ENCODE measurements at regions not wholly inside any gene's neighbourhood (a gene's known extent, or its start where the extent isn't known, plus 50 kb on each side); places are given as distances from the start of the nearest gene placed in this dataset.
"Not testable (repeated sequence)": the region's sequence is repeated elsewhere in the genome, so short reads cannot be mapped to it uniquely, and the experiment has no call there.

DNA sequence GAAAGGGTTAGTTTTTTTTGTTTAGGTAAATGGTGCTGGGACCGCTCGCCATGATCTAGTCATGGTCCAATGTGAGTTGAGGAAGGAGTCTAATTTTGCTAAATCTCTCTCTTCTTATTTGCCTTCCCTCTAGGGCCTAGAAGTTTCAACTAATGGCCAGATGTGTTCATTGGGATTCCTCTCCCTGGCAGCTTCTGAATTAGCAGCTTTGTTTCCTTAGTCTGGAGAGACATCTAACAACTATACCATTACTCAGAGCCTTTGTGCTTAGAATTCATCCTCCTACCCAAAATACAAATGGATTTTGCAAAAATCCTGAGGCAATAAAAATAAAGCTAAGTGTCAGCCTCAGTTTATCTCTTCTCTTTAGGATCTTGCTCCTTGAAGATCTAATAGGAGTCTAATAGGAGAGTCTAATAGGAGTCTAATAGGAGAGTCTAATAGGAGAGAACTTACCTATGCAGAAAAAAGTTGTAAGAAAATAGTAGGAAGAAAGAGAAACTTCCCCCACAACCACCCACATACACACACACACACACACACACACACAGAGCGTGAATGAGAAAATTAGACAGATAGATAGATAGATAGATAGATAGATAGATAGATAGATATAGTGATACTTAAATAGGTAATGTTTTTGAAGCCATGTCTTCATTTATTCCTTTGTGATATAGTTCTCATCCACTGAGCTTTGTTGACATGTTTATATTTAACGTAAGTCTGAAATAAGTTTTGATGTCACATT, 980.5 kb upstream of the CNTN5 start:
- no peaks in the 10 kb centered on the region for H3K4me1 ChIP-seq (ENCODE audit: control insufficient read depth, insufficient read depth, low read length)
- no peaks in the 10 kb centered on the region for H3K27me3 ChIP-seq (ENCODE audit: control insufficient read depth, insufficient read depth, low read length)
- no peak for DNase-seq (ENCODE audit: low read depth in 4 of 6, low spot score in 6 of 6)
- H3K4me3 ChIP-seq (ENCODE audit: low read depth, low read length) = no peak overlapping the region
- H3K9me3 ChIP-seq (ENCODE audit: control insufficient read depth, insufficient read depth, low read length) = no peaks in the 10 kb centered on the region
- no peak overlapping the region for H3K27ac ChIP-seq (ENCODE audit: low read depth, low read length)
- H3K36me3 ChIP-seq (ENCODE audit: control insufficient read depth, insufficient read depth, low read length) = no peaks in the 10 kb centered on the region
- WGBS (ENCODE audit: insufficient coverage) = no CpG with 5 or more reads among the region's 4 CpGs

DNA sequence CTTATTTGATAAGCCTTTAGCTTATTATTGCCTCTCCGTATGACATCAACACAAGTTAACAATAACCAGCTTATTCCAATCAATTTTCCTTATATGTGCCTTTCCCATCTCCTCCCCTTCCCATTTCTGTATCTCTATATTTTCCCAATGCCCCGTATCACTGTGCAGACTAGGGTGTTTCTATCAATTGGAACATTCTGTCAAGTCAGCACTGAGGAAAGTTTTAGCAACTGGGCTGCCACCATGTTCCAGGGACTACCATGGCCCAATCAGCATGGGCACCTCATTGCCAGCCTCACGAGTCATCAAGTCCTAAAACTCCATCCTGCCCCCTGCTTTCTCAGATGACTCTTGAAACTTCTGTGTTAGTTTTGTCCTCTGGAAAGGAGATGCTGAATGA, 973.1 kb upstream of the CNTN5 start:
- 100% methylated on average over 1 of the region's 3 CpGs for WGBS (ENCODE audit: insufficient coverage)
- no peak for DNase-seq (ENCODE audit: low read depth in 4 of 6, low spot score in 6 of 6)

DNA sequence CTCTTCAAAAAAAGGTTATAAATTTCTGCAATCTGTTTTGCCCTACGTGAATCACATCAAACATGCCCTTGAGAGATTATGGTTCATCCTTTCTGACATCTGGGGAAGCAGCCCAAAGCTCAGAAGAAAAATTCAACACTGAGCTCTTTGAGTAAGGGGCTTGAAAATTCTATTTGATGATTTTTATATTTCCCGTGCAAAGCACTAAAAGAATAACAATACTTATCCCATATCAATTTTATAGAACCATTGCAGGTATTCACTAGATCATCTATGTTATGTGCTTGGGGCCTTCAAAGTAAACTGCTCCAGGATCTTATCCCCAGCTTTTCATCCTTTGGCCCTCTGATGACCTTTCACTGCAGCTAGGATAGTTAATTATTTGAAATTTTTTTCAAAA, 966.9 kb upstream of the CNTN5 start:
- WGBS (ENCODE audit: insufficient coverage) = no CpG with 5 or more reads among the region's 2 CpGs
- no peak overlapping the region for H3K4me3 ChIP-seq (ENCODE audit: low read depth, low read length)
- no peaks in the 10 kb centered on the region for H3K4me1 ChIP-seq (ENCODE audit: control insufficient read depth, insufficient read depth, low read length)
- H3K9me3 ChIP-seq (ENCODE audit: control insufficient read depth, insufficient read depth, low read length) = no peaks in the 10 kb centered on the region
- no peaks in the 10 kb centered on the region for H3K36me3 ChIP-seq (ENCODE audit: control insufficient read depth, insufficient read depth, low read length)
- peak in 2 of 6 donors; percentile 5 to 9 for DNase-seq (ENCODE audit: low read depth in 4 of 6, low spot score in 6 of 6)
- no peak overlapping the region for H3K27ac ChIP-seq (ENCODE audit: low read depth, low read length)
- H3K27me3 ChIP-seq (ENCODE audit: control insufficient read depth, insufficient read depth, low read length) = no peaks in the 10 kb centered on the region

More for the DNA sequence above, 973.1 kb upstream of the CNTN5 start:
- H3K9me3 ChIP-seq (ENCODE audit: control insufficient read depth, insufficient read depth, low read length) = no peaks in the 10 kb centered on the region
- no peaks in the 10 kb centered on the region for H3K27me3 ChIP-seq (ENCODE audit: control insufficient read depth, insufficient read depth, low read length)
- H3K27ac ChIP-seq (ENCODE audit: low read depth, low read length) = no peak overlapping the region
- no peak overlapping the region for H3K4me3 ChIP-seq (ENCODE audit: low read depth, low read length)
- H3K36me3 ChIP-seq (ENCODE audit: control insufficient read depth, insufficient read depth, low read length) = no peaks in the 10 kb centered on the region
- no peaks in the 10 kb centered on the region for H3K4me1 ChIP-seq (ENCODE audit: control insufficient read depth, insufficient read depth, low read length)

DNA sequence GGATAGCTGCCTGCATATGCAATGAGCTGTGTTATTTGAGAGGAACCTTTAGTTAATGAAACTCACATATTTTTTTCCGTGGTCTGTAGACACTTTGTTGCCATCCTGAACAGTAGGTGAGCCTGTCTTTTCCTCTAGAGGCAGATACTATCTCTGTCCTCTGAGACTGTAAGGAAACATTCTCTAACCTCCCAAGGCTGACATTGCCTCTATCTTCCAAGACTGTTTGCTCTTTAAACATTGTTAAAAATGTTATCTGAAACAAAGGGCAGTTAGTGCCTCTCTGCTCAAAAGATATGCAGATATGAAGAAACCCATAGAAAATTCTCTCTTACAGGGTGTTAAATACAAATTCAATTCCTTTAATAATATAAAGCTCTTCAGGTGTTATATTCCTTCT, 963.8 kb upstream of the CNTN5 start:
- H3K9me3 ChIP-seq (ENCODE audit: control insufficient read depth, insufficient read depth, low read length) = no peaks in the 10 kb centered on the region
- H3K27ac ChIP-seq (ENCODE audit: low read depth, low read length) = no peak overlapping the region
- no peak for DNase-seq (ENCODE audit: low read depth in 4 of 6, low spot score in 6 of 6)
- no peaks in the 10 kb centered on the region for H3K36me3 ChIP-seq (ENCODE audit: control insufficient read depth, insufficient read depth, low read length)
- H3K4me3 ChIP-seq (ENCODE audit: low read depth, low read length) = no peak overlapping the region
- WGBS (ENCODE audit: insufficient coverage) = no CpG with 5 or more reads among the region's 1 CpG
- no peaks in the 10 kb centered on the region for H3K27me3 ChIP-seq (ENCODE audit: control insufficient read depth, insufficient read depth, low read length)
- H3K4me1 ChIP-seq (ENCODE audit: control insufficient read depth, insufficient read depth, low read length) = no peaks in the 10 kb centered on the region

DNA sequence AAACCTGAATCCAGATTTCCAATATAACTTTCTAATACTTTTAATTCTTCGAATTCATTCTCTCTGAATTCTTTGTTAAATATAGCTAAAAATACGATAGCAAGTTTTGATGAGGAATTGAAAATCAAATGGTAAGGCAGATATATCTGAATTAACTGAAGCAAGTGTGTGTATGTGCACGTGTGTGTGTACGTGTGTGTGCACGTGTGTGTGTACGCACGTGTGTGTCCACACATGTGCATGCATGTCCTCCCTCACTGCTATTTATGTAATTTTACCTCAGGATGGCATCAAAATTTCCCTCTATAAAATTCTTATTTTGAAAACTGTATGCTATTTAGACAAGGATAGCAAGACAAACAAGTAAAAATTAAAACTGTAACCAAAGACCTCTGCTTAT, 961.3 kb upstream of the CNTN5 start:
- no peaks in the 10 kb centered on the region for H3K4me1 ChIP-seq (ENCODE audit: control insufficient read depth, insufficient read depth, low read length)
- H3K36me3 ChIP-seq (ENCODE audit: control insufficient read depth, insufficient read depth, low read length) = no peaks in the 10 kb centered on the region
- H3K9me3 ChIP-seq (ENCODE audit: control insufficient read depth, insufficient read depth, low read length) = no peaks in the 10 kb centered on the region
- H3K27ac ChIP-seq (ENCODE audit: low read depth, low read length) = no peak overlapping the region
- H3K27me3 ChIP-seq (ENCODE audit: control insufficient read depth, insufficient read depth, low read length) = no peaks in the 10 kb centered on the region
- H3K4me3 ChIP-seq (ENCODE audit: low read depth, low read length) = no peak overlapping the region
- no CpG with 5 or more reads among the region's 7 CpGs for WGBS (ENCODE audit: insufficient coverage)
- DNase-seq (ENCODE audit: low read depth in 4 of 6, low spot score in 6 of 6) = no peak

DNA sequence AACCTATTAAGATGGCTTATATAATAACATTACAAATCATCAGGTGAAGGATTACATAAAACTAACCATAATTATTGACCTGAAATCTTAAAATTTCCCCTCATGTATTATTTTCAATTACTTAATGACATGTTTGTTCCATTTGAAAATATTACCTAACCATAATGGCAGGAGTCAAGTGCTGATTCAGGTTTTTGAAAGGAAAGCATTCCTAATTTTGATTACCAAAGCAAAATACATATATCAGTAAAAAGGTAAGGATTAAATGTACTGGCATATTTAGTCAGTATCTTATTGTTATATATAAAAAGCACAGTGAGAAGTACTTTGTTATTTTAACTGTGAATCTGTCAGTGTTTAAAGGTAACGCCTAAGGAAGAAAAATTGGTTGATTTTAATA, 960.0 kb upstream of the CNTN5 start:
- no peaks in the 10 kb centered on the region for H3K4me1 ChIP-seq (ENCODE audit: control insufficient read depth, insufficient read depth, low read length)
- no CpG with 5 or more reads among the region's 1 CpG for WGBS (ENCODE audit: insufficient coverage)
- no peak for DNase-seq (ENCODE audit: low read depth in 4 of 6, low spot score in 6 of 6)

DNA sequence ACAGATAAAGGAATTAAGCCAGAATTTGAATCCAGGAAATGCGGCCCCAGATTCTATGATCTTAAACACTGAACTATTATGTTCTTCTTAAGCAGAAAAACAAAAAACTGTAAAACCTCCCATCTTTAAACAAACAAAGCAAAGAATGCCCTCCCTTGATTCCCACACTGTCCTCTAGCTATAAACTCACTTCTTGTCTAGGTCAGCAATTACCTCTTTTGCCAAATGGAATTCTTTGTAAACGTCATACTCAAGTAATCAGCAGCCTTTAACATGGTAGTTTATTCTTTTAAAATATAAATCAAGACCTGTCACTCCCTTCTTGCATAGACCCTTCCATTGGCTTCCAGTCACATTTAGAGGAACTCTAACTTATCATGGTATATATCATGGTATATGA, 958.9 kb upstream of the CNTN5 start:
- Histone ChIP-seq H3K4me3 (ENCODE audit: low read depth, low read length) (no peak overlapping the region), H3K36me3 (ENCODE audit: control insufficient read depth, insufficient read depth, low read length) (no peaks in the 10 kb centered on the region), H3K9me3 (ENCODE audit: control insufficient read depth, insufficient read depth, low read length) (no peaks in the 10 kb centered on the region), H3K27ac (ENCODE audit: low read depth, low read length) (no peak overlapping the region), H3K27me3 (ENCODE audit: control insufficient read depth, insufficient read depth, low read length) (no peaks in the 10 kb centered on the region), H3K4me1 (ENCODE audit: control insufficient read depth, insufficient read depth, low read length) (no peaks in the 10 kb centered on the region)
- no peak for DNase-seq (ENCODE audit: low read depth in 4 of 6, low spot score in 6 of 6)
- 100% methylated on average over 1 of the region's 2 CpGs for WGBS (ENCODE audit: insufficient coverage)

More for the DNA sequence above, 960.0 kb upstream of the CNTN5 start:
- no peak overlapping the region for H3K27ac ChIP-seq (ENCODE audit: low read depth, low read length)
- H3K9me3 ChIP-seq (ENCODE audit: control insufficient read depth, insufficient read depth, low read length) = no peaks in the 10 kb centered on the region
- no peaks in the 10 kb centered on the region for H3K27me3 ChIP-seq (ENCODE audit: control insufficient read depth, insufficient read depth, low read length)
- H3K4me3 ChIP-seq (ENCODE audit: low read depth, low read length) = no peak overlapping the region
- no peaks in the 10 kb centered on the region for H3K36me3 ChIP-seq (ENCODE audit: control insufficient read depth, insufficient read depth, low read length)

DNA sequence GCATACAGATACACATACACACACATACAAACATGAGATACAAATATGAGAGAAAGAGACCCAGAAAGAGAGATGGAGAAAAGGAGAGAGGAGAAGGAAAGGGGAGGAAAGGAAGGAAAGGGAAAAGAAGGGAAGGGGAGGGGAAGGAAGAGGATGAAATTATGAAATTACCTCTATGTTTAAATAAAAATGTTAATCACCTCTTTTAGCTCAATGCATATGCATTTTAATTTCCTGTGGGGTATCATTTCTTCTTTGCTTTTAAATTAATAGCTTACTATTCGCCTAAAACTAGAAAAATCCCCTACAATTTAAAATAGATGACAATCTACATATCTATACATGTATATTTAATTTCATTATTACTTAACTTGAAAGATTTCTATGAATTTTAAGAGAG, 958.0 kb upstream of the CNTN5 start:
- no CpG with 5 or more reads among the region's 1 CpG for WGBS (ENCODE audit: insufficient coverage)
- Histone ChIP-seq H3K27me3 (ENCODE audit: control insufficient read depth, insufficient read depth, low read length) (no peaks in the 10 kb centered on the region), H3K4me1 (ENCODE audit: control insufficient read depth, insufficient read depth, low read length) (no peaks in the 10 kb centered on the region), H3K9me3 (ENCODE audit: control insufficient read depth, insufficient read depth, low read length) (no peaks in the 10 kb centered on the region), H3K36me3 (ENCODE audit: control insufficient read depth, insufficient read depth, low read length) (no peaks in the 10 kb centered on the region), H3K27ac (ENCODE audit: low read depth, low read length) (no peak overlapping the region), H3K4me3 (ENCODE audit: low read depth, low read length) (no peak overlapping the region)
- no peak for DNase-seq (ENCODE audit: low read depth in 4 of 6, low spot score in 6 of 6)

DNA sequence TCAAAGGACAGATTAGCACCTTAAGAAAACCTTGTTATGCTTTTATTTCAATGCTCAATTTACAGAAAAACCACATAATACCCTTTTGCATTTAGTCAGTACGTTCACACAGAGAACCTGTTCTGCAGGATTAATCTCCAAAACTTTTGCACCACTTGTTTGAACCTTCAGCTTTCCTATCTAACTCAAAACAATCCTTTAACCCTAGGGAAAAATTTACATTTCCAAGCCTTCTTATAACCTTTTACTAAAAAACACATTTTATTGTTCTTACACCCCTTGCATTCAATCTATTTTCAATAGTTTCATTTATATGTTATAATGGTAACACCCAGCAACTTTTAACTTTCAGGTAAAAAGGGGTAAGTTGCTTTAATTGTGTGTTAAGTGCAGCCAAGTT, 952.5 kb upstream of the CNTN5 start:
- no peaks in the 10 kb centered on the region for H3K27me3 ChIP-seq (ENCODE audit: control insufficient read depth, insufficient read depth, low read length)
- no peaks in the 10 kb centered on the region for H3K4me1 ChIP-seq (ENCODE audit: control insufficient read depth, insufficient read depth, low read length)
- H3K36me3 ChIP-seq (ENCODE audit: control insufficient read depth, insufficient read depth, low read length) = no peaks in the 10 kb centered on the region
- no peaks in the 10 kb centered on the region for H3K9me3 ChIP-seq (ENCODE audit: control insufficient read depth, insufficient read depth, low read length)
- no peak overlapping the region for H3K27ac ChIP-seq (ENCODE audit: low read depth, low read length)
- 63% methylated on average over 1 of the region's 1 CpG for WGBS (ENCODE audit: insufficient coverage)
- no peak overlapping the region for H3K4me3 ChIP-seq (ENCODE audit: low read depth, low read length)
- DNase-seq (ENCODE audit: low read depth in 4 of 6, low spot score in 6 of 6) = no peak

DNA sequence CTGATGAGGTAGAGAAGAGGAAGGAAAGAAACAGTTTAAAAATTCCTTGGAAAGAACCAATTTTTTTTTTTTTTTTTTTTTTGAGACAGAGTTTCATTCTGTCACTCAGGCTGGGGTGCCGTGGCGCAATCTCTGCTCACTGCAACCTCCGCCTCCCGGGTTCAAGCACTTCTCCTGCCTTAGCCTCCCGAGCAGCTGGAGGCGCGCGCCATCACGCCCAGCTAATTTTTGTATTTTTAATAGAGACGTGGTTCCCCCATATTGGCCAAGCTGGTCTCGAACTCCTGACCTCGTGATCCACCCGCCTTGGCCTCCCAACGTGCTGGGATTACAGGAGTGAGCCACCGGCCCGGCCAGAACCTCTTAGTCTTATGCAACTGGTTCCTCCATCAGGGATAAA, 951.6 kb upstream of the CNTN5 start:
- WGBS (ENCODE audit: insufficient coverage) = 93% methylated on average over 9 of the region's 16 CpGs

More for the DNA sequence above, 951.6 kb upstream of the CNTN5 start:
- DNase-seq (ENCODE audit: low read depth in 4 of 6, low spot score in 6 of 6); H3K36me3 ChIP-seq (ENCODE audit: control insufficient read depth, insufficient read depth, low read length); H3K4me3 ChIP-seq (ENCODE audit: low read depth, low read length); H3K27ac ChIP-seq (ENCODE audit: low read depth, low read length); H3K27me3 ChIP-seq (ENCODE audit: control insufficient read depth, insufficient read depth, low read length); H3K9me3 ChIP-seq (ENCODE audit: control insufficient read depth, insufficient read depth, low read length); H3K4me1 ChIP-seq (ENCODE audit: control insufficient read depth, insufficient read depth, low read length): not testable (repeated sequence)

All from spinal cord (tissue), 9 donors.